ENCODE measurements at regions not wholly inside any gene's neighbourhood (a gene's known extent, or its start where the extent isn't known, plus 50 kb on each side); places are given as distances from the start of the nearest gene placed in this dataset.
A peak's percentile ranks its signal among the peaks of the same experiment; 100 is the strongest.

DNA sequence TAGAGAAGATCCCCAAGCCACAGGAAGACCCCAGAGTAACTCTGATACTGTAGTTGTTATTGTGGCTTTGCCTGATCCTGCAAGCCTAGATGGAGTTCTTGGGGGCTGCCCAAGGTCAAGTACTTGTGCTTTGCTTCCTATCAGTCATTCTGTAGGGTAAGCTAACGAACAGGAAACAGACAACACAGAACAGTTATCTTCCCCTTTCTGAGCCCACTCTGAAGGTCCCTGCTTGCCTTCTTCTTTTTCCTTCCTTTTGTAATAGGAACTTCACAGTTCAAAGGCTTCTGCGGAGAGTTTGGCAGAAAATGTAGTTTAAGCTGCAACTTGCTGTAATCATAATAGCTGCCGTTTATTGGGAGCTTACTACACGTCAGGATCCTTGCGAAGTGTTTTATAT lies 494.1 kb upstream of the ERCC4 start:
- RAD21 ChIA-PET (ENCODE audit: unreplicated experiment), result interaction anchor here (0.7 to 1.2 kb wide), 3 partner anchors 13 to 272 kb away, joined by 3 read pairs; no protein-coding TSS in a partner anchor
- 0 out of 2 replicates have a peak overlapping the region, but pooled peaks have one; percentile 3 for H3K4me2 ChIP-seq (ENCODE audit: control insufficient read depth, insufficient read depth)
- H4K20me1 ChIP-seq (ENCODE audit: control insufficient read depth, insufficient read depth), result no peaks in the 10 kb centered on the region
- no peaks in the 10 kb centered on the region for H3K79me2 ChIP-seq (ENCODE audit: control insufficient read depth, insufficient read depth, low read length)
- H3K9ac ChIP-seq (ENCODE audit: control insufficient read depth, insufficient read depth, low read length), result no peak overlapping the region
- ATAC-seq, result no peak
- in situ Hi-C loops (cut with MboI), result no loop called here
- WGBS (ENCODE audit: insufficient coverage, insufficient replicate concordance, low lambda C conversion rate, missing lambda C conversion rate), result 38% methylated on average over 5 of the region's 5 CpGs
- DNase-seq (ENCODE audit: low read depth, low spot score), result no peak
- intact Hi-C loops (cut with micrococcal nuclease; ENCODE audit: unreplicated experiment), result no loop called here
- H3K27me3 ChIP-seq (replicated peaks in 1 of 2; ENCODE audit: control insufficient read depth in 2 of 2, insufficient read depth in 2 of 2, low read length in 1 of 2), result no peaks in the 10 kb centered on the region
- no TSS peak for BruUV-seq (replicated peaks)
- H2AFZ ChIP-seq (ENCODE audit: control insufficient read depth, low read depth, low read length), result no peak overlapping the region; the same call in 1 of the 2 replicates
- CTCF ChIA-PET, result interaction anchor here (1.3 to 3.2 kb wide), 5 partner anchors 10 to 341 kb away, joined by 3 to 9 read pairs (median 3); no protein-coding TSS in a partner anchor
- TF ChIP-seq ETV6 (conservative IDR thresholded peaks at IDR 0.05 in 1 of 2, IDR thresholded peaks at IDR 0.05 in 1 of 2; ENCODE audit: borderline replicate concordance in 1 of 2, low read depth in 1 of 2), result peak in 1 of 2 experiments; percentile 35; a peak in 1 of 4 replicates
- no peak for TF ChIP-seq YY1 (IDR thresholded peaks at IDR 0.05; ENCODE audit: low read depth, low read length)
- TF ChIP-seq, protein P1, sequence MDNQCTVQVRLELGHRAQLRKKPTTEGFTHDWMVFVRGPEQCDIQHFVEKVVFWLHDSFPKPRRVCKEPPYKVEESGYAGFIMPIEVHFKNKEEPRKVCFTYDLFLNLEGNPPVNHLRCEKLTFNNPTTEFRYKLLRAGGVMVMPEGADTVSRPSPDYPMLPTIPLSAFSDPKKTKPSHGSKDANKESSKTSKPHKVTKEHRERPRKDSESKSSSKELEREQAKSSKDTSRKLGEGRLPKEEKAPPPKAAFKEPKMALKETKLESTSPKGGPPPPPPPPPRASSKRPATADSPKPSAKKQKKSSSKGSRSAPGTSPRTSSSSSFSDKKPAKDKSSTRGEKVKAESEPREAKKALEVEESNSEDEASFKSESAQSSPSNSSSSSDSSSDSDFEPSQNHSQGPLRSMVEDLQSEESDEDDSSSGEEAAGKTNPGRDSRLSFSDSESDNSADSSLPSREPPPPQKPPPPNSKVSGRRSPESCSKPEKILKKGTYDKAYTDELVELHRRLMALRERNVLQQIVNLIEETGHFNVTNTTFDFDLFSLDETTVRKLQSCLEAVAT (IDR thresholded peaks at IDR 0.05), result no peak
- POLR2A ChIA-PET, result interaction anchor here (1.0 to 1.7 kb wide), 2 partner anchors 10 to 33 kb away, joined by 3 to 5 read pairs; no protein-coding TSS in a partner anchor
- no peak overlapping the region for H3K4me3 ChIP-seq
- no peaks in the 10 kb centered on the region; the same call in 1 of the 2 replicates for H3K4me1 ChIP-seq (ENCODE audit: control insufficient read depth, insufficient read depth, low read length)
- H3K36me3 ChIP-seq (ENCODE audit: control insufficient read depth in 2 of 2, insufficient read depth in 2 of 2, low read length in 1 of 2), result no peaks in the 10 kb centered on the region
- FAIRE-seq, result no peak
- SMC1A ChIA-PET (ENCODE audit: uncharacterized antibody, unreplicated experiment), result interaction anchor here (0.7 to 3.3 kb wide), 6 partner anchors 10 to 49 kb away, joined by 3 to 21 read pairs (median 4); no protein-coding TSS in a partner anchor
- peaks cover 3% of the 10 kb centered on the region; the same call in 1 of the 3 replicates for H3K9me3 ChIP-seq (replicated peaks; ENCODE audit: control insufficient read depth, insufficient read depth, low read length)
- H3K27ac ChIP-seq (ENCODE audit: control insufficient read depth, insufficient read depth), result no peak overlapping the region

DNA sequence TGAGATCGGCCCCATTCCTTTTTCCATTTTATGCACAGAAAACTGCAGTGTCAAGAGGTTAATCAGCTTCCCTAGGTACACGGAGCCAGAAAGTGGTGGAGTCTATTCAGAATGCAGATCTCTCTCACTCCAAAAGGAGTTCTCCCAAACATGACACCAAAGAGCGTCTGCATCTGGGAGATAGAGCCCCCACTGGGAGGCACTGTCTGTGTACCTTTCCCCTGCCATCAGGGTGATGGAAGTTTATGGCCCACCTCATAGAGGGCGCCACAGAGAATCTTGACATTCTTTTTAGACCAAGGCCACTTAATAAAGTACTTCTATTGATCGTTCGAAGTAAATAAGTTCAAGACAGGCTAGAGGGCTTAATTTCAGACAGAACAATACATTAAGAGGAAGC lies 493.7 kb upstream of the ERCC4 start:
- no peaks in the 10 kb centered on the region for H3K79me2 ChIP-seq (ENCODE audit: control insufficient read depth, insufficient read depth, low read length)
- no peak for FAIRE-seq
- SMC1A ChIA-PET (ENCODE audit: uncharacterized antibody, unreplicated experiment), result interaction anchor here (0.6 to 3.3 kb wide), 8 partner anchors 10 to 370 kb away, joined by 3 to 21 read pairs (median 4); no protein-coding TSS in a partner anchor
- DNase-seq (ENCODE audit: low read depth, low spot score), result no peak
- ATAC-seq, result peak; percentile 15; the same call in 1 of the 3 replicates
- RAD21 ChIA-PET (ENCODE audit: unreplicated experiment), result interaction anchor here (0.7 to 1.2 kb wide), 4 partner anchors 12 to 272 kb away, joined by 3 read pairs; no protein-coding TSS in a partner anchor
- POLR2A ChIA-PET, result interaction anchor here (1.0 to 1.7 kb wide), 2 partner anchors 10 to 34 kb away, joined by 3 to 5 read pairs; no protein-coding TSS in a partner anchor
- no peak overlapping the region for H3K9ac ChIP-seq (ENCODE audit: control insufficient read depth, insufficient read depth, low read length)
- no peaks in the 10 kb centered on the region for H3K27me3 ChIP-seq (replicated peaks in 1 of 2; ENCODE audit: control insufficient read depth in 2 of 2, insufficient read depth in 2 of 2, low read length in 1 of 2)
- peaks cover 3% of the 10 kb centered on the region; the same call in 1 of the 3 replicates for H3K9me3 ChIP-seq (replicated peaks; ENCODE audit: control insufficient read depth, insufficient read depth, low read length)
- H3K4me2 ChIP-seq (ENCODE audit: control insufficient read depth, insufficient read depth), result no peak overlapping the region
- intact Hi-C loops (cut with micrococcal nuclease; ENCODE audit: unreplicated experiment), result no loop called here
- CTCF ChIA-PET, result interaction anchor here (1.3 to 3.2 kb wide), 5 partner anchors 9 to 341 kb away, joined by 3 to 9 read pairs (median 3); no protein-coding TSS in a partner anchor
- no peak overlapping the region for H2AFZ ChIP-seq (ENCODE audit: control insufficient read depth, low read depth, low read length)
- no TSS peak for BruUV-seq (replicated peaks)
- no peak overlapping the region for H3K4me3 ChIP-seq
- TF ChIP-seq RUNX3 (IDR thresholded peaks at IDR 0.05; ENCODE audit: low read length) (no peak), SMC3 (IDR thresholded peaks at IDR 0.05; ENCODE audit: borderline replicate concordance, low read length) (0 out of 2 replicates have a peak, but pooled peaks have one; percentile 6), RAD21 (IDR thresholded peaks at IDR 0.05; ENCODE audit: insufficient read depth, low read depth, low read length) (peak; percentile 39; the same call in 1 of the 2 replicates)
- TF ChIP-seq, protein P2, sequence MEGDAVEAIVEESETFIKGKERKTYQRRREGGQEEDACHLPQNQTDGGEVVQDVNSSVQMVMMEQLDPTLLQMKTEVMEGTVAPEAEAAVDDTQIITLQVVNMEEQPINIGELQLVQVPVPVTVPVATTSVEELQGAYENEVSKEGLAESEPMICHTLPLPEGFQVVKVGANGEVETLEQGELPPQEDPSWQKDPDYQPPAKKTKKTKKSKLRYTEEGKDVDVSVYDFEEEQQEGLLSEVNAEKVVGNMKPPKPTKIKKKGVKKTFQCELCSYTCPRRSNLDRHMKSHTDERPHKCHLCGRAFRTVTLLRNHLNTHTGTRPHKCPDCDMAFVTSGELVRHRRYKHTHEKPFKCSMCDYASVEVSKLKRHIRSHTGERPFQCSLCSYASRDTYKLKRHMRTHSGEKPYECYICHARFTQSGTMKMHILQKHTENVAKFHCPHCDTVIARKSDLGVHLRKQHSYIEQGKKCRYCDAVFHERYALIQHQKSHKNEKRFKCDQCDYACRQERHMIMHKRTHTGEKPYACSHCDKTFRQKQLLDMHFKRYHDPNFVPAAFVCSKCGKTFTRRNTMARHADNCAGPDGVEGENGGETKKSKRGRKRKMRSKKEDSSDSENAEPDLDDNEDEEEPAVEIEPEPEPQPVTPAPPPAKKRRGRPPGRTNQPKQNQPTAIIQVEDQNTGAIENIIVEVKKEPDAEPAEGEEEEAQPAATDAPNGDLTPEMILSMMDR (IDR thresholded peaks at IDR 0.05 in 2 of 3, conservative IDR thresholded peaks at IDR 0.05 in 1 of 3; ENCODE audit: control insufficient read depth in 2 of 3, extremely low read depth in 1 of 3, insufficient read depth in 1 of 3, low read depth in 3 of 3, low read length in 3 of 3), result peak in 1 of 3 experiments; percentile 10; a peak in 1 of 6 replicates
- H3K4me1 ChIP-seq (ENCODE audit: control insufficient read depth, insufficient read depth, low read length), result no peaks in the 10 kb centered on the region; the same call in 1 of the 2 replicates
- in situ Hi-C loops (cut with MboI), result no loop called here
- no peak overlapping the region for H3K27ac ChIP-seq (ENCODE audit: control insufficient read depth, insufficient read depth)
- no peaks in the 10 kb centered on the region for H3K36me3 ChIP-seq (ENCODE audit: control insufficient read depth in 2 of 2, insufficient read depth in 2 of 2, low read length in 1 of 2)
- no peaks in the 10 kb centered on the region for H4K20me1 ChIP-seq (ENCODE audit: control insufficient read depth, insufficient read depth)
- WGBS (ENCODE audit: insufficient coverage, insufficient replicate concordance, low lambda C conversion rate, missing lambda C conversion rate), result 38% methylated on average over 6 of the region's 6 CpGs
